ENCODE measurements at regions not wholly inside any gene's neighbourhood (a gene's known extent, or its start where the extent isn't known, plus 50 kb on each side); places are given as distances from the start of the nearest gene placed in this dataset.

DNA sequence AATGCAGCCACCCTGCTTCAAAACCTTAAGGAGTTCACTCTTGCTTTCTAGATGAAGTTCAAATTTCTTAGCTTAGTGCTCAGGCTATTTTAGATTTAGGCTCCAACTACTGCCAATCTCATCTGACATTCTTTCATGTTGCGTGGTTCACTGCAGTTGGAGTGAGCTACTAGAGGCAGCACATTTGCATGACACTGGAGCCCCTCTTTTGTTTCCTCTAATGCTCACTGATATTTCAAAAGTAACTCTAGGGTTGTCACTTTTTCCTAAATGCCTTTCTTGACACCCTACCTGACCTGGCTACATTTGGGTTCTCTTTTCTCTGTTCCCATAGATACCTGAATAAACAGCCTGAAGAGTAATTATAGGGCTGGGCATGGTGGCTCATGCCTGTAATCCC is 586.5 kb upstream of the GOT2 start:
- Histone ChIP-seq H3K36me3 (replicated peaks in 1 of 2; ENCODE audit: control insufficient read depth in 1 of 2, insufficient read depth in 2 of 2, low read length in 2 of 2) (no peaks in the 10 kb centered on the region), H3K4me1 (ENCODE audit: insufficient read depth, low read length) (no peaks in the 10 kb centered on the region), H3K79me2 (ENCODE audit: insufficient read depth, low read length) (no peaks in the 10 kb centered on the region), H3K27me3 (ENCODE audit: control insufficient read depth in 1 of 2, insufficient read depth in 2 of 2, low read length in 2 of 2) (no peaks in the 10 kb centered on the region), H3K9me3 (ENCODE audit: low read length) (no peaks in the 10 kb centered on the region), H3K4me3 (replicated peaks in 1 of 3; ENCODE audit: insufficient read depth in 1 of 3, low read depth in 2 of 3, low read length in 3 of 3) (no peak overlapping the region), H4K20me1 (ENCODE audit: insufficient read depth, low read length) (no peaks in the 10 kb centered on the region), H3K4me2 (ENCODE audit: low read depth, low read length) (no peak overlapping the region), H3K27ac (ENCODE audit: extremely low read length, insufficient read depth, low read length) (no peak overlapping the region), H2AFZ (ENCODE audit: low read length) (no peak overlapping the region), H3K9ac (ENCODE audit: insufficient read depth, low read depth, low read length) (no peak overlapping the region)
- WGBS (ENCODE audit: low lambda C conversion rate), result 6% methylated on average over 1 of the region's 1 CpG
- DNase-seq (ENCODE audit: low spot score), result no peak
- in situ Hi-C loops (cut with HindIII; ENCODE audit: extremely low pct_ligation_motif_present, low pct_unique_long_range_greater_than_20kb) (no loop called here), intact Hi-C loops (cut with micrococcal nuclease; ENCODE audit: unreplicated experiment) (no loop called here)
- FAIRE-seq, result no peak
- ATAC-seq, result no peak
- ChIA-PET CTCF (ENCODE audit: low intra/inter-chr PET ratio, low total read pairs) (no interaction called here), POLR2A (no interaction called here)
- no peak for TF ChIP-seq ZNF207 (IDR thresholded peaks at IDR 0.05; ENCODE audit: borderline replicate concordance)
- TF ChIP-seq ATRX (CRISPR knock-in tag; IDR thresholded peaks at IDR 0.05; ENCODE audit: borderline replicate concordance), result no peak
- TF ChIP-seq MATR3 (CRISPR knock-in tag; IDR thresholded peaks at IDR 0.05), result no peak
- no peak for TF ChIP-seq ZNF674 (CRISPR knock-in tag; IDR thresholded peaks at IDR 0.05; ENCODE audit: low read depth)
- TF ChIP-seq, protein P1, sequence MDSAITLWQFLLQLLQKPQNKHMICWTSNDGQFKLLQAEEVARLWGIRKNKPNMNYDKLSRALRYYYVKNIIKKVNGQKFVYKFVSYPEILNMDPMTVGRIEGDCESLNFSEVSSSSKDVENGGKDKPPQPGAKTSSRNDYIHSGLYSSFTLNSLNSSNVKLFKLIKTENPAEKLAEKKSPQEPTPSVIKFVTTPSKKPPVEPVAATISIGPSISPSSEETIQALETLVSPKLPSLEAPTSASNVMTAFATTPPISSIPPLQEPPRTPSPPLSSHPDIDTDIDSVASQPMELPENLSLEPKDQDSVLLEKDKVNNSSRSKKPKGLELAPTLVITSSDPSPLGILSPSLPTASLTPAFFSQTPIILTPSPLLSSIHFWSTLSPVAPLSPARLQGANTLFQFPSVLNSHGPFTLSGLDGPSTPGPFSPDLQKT (CRISPR knock-in tag; IDR thresholded peaks at IDR 0.05; ENCODE audit: borderline replicate concordance), result no peak
- no peak for TF ChIP-seq ZNF547 (CRISPR knock-in tag; IDR thresholded peaks at IDR 0.05)
- no peak for TF ChIP-seq NFYC (CRISPR knock-in tag; IDR thresholded peaks at IDR 0.05)
- TF ChIP-seq, protein P2, sequence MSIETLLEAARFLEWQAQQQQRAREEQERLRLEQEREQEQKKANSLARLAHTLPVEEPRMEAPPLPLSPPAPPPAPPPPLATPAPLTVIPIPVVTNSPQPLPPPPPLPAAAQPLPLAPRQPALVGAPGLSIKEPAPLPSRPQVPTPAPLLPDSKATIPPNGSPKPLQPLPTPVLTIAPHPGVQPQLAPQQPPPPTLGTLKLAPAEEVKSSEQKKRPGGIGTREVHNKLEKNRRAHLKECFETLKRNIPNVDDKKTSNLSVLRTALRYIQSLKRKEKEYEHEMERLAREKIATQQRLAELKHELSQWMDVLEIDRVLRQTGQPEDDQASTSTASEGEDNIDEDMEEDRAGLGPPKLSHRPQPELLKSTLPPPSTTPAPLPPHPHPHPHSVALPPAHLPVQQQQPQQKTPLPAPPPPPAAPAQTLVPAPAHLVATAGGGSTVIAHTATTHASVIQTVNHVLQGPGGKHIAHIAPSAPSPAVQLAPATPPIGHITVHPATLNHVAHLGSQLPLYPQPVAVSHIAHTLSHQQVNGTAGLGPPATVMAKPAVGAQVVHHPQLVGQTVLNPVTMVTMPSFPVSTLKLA (IDR thresholded peaks at IDR 0.05), result no peak
- TF ChIP-seq CENPX (CRISPR knock-in tag; IDR thresholded peaks at IDR 0.05), result no peak
- TF ChIP-seq CC2D1A (CRISPR knock-in tag; IDR thresholded peaks at IDR 0.05), result no peak
- TF ChIP-seq, protein P3, sequence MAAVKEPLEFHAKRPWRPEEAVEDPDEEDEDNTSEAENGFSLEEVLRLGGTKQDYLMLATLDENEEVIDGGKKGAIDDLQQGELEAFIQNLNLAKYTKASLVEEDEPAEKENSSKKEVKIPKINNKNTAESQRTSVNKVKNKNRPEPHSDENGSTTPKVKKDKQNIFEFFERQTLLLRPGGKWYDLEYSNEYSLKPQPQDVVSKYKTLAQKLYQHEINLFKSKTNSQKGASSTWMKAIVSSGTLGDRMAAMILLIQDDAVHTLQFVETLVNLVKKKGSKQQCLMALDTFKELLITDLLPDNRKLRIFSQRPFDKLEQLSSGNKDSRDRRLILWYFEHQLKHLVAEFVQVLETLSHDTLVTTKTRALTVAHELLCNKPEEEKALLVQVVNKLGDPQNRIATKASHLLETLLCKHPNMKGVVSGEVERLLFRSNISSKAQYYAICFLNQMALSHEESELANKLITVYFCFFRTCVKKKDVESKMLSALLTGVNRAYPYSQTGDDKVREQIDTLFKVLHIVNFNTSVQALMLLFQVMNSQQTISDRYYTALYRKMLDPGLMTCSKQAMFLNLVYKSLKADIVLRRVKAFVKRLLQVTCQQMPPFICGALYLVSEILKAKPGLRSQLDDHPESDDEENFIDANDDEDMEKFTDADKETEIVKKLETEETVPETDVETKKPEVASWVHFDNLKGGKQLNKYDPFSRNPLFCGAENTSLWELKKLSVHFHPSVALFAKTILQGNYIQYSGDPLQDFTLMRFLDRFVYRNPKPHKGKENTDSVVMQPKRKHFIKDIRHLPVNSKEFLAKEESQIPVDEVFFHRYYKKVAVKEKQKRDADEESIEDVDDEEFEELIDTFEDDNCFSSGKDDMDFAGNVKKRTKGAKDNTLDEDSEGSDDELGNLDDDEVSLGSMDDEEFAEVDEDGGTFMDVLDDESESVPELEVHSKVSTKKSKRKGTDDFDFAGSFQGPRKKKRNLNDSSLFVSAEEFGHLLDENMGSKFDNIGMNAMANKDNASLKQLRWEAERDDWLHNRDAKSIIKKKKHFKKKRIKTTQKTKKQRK (IDR thresholded peaks at IDR 0.05; ENCODE audit: low read length), result no peak
- TF ChIP-seq SRSF9 (IDR thresholded peaks at IDR 0.05; ENCODE audit: borderline replicate concordance, insufficient read depth, low read depth, low read length, poor library complexity, severe bottlenecking), result no peak
- BruUV-seq (replicated peaks), result no TSS peak

All from HepG2 (cell line).